IPS-11a (cell line): ENCODE measurements at regions not wholly inside any gene's neighbourhood (a gene's known extent, or its start where the extent isn't known, plus 50 kb on each side); places are given as distances from the start of the nearest gene placed in this dataset.

Source experiments
- H3K4me3 ChIP-seq: one replicate; pipeline ENCODE4 v1.5.1; 2013; ENCODE audit warnings: low read depth, low read length, control low read depth

- H3K4me3 ChIP-seq = no peak overlapping the region
Observed at GRCh38 chr5:30103452-30104202, 1089.9 kb upstream of the CDH6 start.

GRCh38 chr5:30103052-30103451 is 1090.4 kb upstream of the CDH6 start:
- no peak overlapping the region for H3K4me3 ChIP-seq

GRCh38 chr5:30102185-30102584 is 1091.3 kb upstream of the CDH6 start:
- H3K4me3 ChIP-seq = no peak overlapping the region

- no peak overlapping the region for H3K4me3 ChIP-seq
Observed at GRCh38 chr5:30100929-30101328, 1092.6 kb upstream of the CDH6 start.

- H3K4me3 ChIP-seq = no peak overlapping the region
Observed at GRCh38 chr5:30100148-30100713, 1093.3 kb upstream of the CDH6 start.

- H3K4me3 ChIP-seq = no peak overlapping the region
Observed at GRCh38 chr5:30099634-30100033, 1093.9 kb upstream of the CDH6 start.

GRCh38 chr5:30098940-30099339 is 1094.5 kb upstream of the CDH6 start:
- no peak overlapping the region for H3K4me3 ChIP-seq

GRCh38 chr5:30092548-30092947 is 1100.9 kb upstream of the CDH6 start:
- no peak overlapping the region for H3K4me3 ChIP-seq

GRCh38 chr5:30069441-30070263 is 1123.8 kb upstream of the CDH6 start:
- no peak overlapping the region for H3K4me3 ChIP-seq

- H3K4me3 ChIP-seq = no peak overlapping the region
Observed at GRCh38 chr5:30063503-30063902, 1130.0 kb upstream of the CDH6 start.

- H3K4me3 ChIP-seq = no peak overlapping the region
Observed at GRCh38 chr5:30051976-30052375, 1141.5 kb upstream of the CDH6 start.

- no peak overlapping the region for H3K4me3 ChIP-seq
Observed at GRCh38 chr5:30050056-30050815, 1143.2 kb upstream of the CDH6 start.

GRCh38 chr5:30042677-30043076 is 1150.8 kb upstream of the CDH6 start:
- H3K4me3 ChIP-seq = no peak overlapping the region

- no peak overlapping the region for H3K4me3 ChIP-seq
Observed at GRCh38 chr5:30041831-30042385, 1151.6 kb upstream of the CDH6 start.

GRCh38 chr5:30041291-30041690 is 1152.2 kb upstream of the CDH6 start:
- no peak overlapping the region for H3K4me3 ChIP-seq

- no peak overlapping the region for H3K4me3 ChIP-seq
Observed at GRCh38 chr5:30040488-30041118, 1152.9 kb upstream of the CDH6 start.

- no peak overlapping the region for H3K4me3 ChIP-seq
Observed at GRCh38 chr5:30039379-30039778, 1154.1 kb upstream of the CDH6 start.

- no peak overlapping the region for H3K4me3 ChIP-seq
Observed at GRCh38 chr5:30034870-30035269, 1158.6 kb upstream of the CDH6 start.

GRCh38 chr5:30030101-30030500 is 1163.4 kb upstream of the CDH6 start:
- no peak overlapping the region for H3K4me3 ChIP-seq

GRCh38 chr5:30001826-30002225 is 1191.7 kb upstream of the CDH6 start:
- no peak overlapping the region for H3K4me3 ChIP-seq
